HFF-Myc (cell line): ENCODE measurements at regions not wholly inside any gene's neighbourhood (a gene's known extent, or its start where the extent isn't known, plus 50 kb on each side); places are given as distances from the start of the nearest gene placed in this dataset.

Experiments
- DNase-seq: peaks from one replicate; pipeline ENCODE4 v3.0.0-alpha.2; 2011; ENCODE audit warnings: low read depth; ENCODE audit errors: extremely low read depth
- H3K4me3 ChIP-seq: replicated peaks from 2 replicates; pipeline ENCODE4 v1.5.1; 2011; ENCODE audit warnings: low read depth, mild to moderate bottlenecking, control low read depth, low read length
- CTCF ChIP-seq: IDR thresholded peaks from 2 replicates; pipeline ENCODE4 v1.5.1; 2012; ENCODE audit warnings: mild to moderate bottlenecking, low read depth, low read length, control low read depth; ENCODE audit errors: missing control alignments

GRCh38 chr13:90806892-90807291, 540.6 kb upstream of the MIR17HG start:
- no peak overlapping the region for H3K4me3 ChIP-seq
- no peak for TF ChIP-seq CTCF
- no peak for DNase-seq

GRCh38 chr13:90808838-90809237, 538.6 kb upstream of the MIR17HG start:
- TF ChIP-seq CTCF = no peak
- DNase-seq = no peak
- no peak overlapping the region for H3K4me3 ChIP-seq

GRCh38 chr13:90824032-90824431, 523.5 kb upstream of the MIR17HG start:
- H3K4me3 ChIP-seq = no peak overlapping the region
- TF ChIP-seq CTCF = no peak
- DNase-seq = no peak

- TF ChIP-seq CTCF = no peak
- H3K4me3 ChIP-seq = no peak overlapping the region
- DNase-seq = no peak
These were observed 520.8 kb upstream of the MIR17HG start for GRCh38 chr13:90826688-90827087.

GRCh38 chr13:90830782-90831181, 516.7 kb upstream of the MIR17HG start:
- DNase-seq = no peak
- no peak for TF ChIP-seq CTCF
- no peak overlapping the region for H3K4me3 ChIP-seq

GRCh38 chr13:90833951-90834350, 513.5 kb upstream of the MIR17HG start:
- TF ChIP-seq CTCF = no peak
- no peak for DNase-seq

GRCh38 chr13:90834700-90835099, 512.8 kb upstream of the MIR17HG start:
- TF ChIP-seq CTCF = no peak
- no peak for DNase-seq
- H3K4me3 ChIP-seq = no peak overlapping the region

More at GRCh38 chr13:90833951-90834350, 513.5 kb upstream of the MIR17HG start:
- H3K4me3 ChIP-seq = no peak overlapping the region
